Endothelial cell (in vitro differentiated cells): ENCODE measurements at regions not wholly inside any gene's neighbourhood (a gene's known extent, or its start where the extent isn't known, plus 50 kb on each side); places are given as distances from the start of the nearest gene placed in this dataset.
"Not testable (repeated sequence)": the region's sequence is repeated elsewhere in the genome, so short reads cannot be mapped to it uniquely, and the experiment has no call there.

Experiments
- DNase-seq: peaks from one replicate; pipeline ENCODE4 v3.0.0; 2021; ENCODE audit warnings: low spot score
- H3K27ac Mint-ChIP-seq: one replicate; pipeline ENCODE4 v1.8.0; 2021; ENCODE audit warnings: mixed read lengths, inconsistent platforms; ENCODE audit not compliant: unreplicated experiment
- H3K27me3 Mint-ChIP-seq: one replicate; pipeline ENCODE4 v1.8.0; 2021; ENCODE audit warnings: mild to moderate bottlenecking, moderate library complexity, mixed read lengths, inconsistent platforms; ENCODE audit not compliant: unreplicated experiment
- H3K36me3 Mint-ChIP-seq: one replicate; pipeline ENCODE4 v1.8.0; 2021; ENCODE audit warnings: mild to moderate bottlenecking, low read depth, mixed read lengths, inconsistent platforms; ENCODE audit not compliant: unreplicated experiment
- H3K4me1 Mint-ChIP-seq: one replicate; pipeline ENCODE4 v1.8.0; 2021; ENCODE audit warnings: mild to moderate bottlenecking, mixed read lengths, inconsistent platforms; ENCODE audit not compliant: unreplicated experiment
- H3K4me3 Mint-ChIP-seq: one replicate; pipeline ENCODE4 v1.8.0; 2021; ENCODE audit warnings: mild to moderate bottlenecking, mixed read lengths, inconsistent platforms; ENCODE audit not compliant: unreplicated experiment
- H3K9me3 Mint-ChIP-seq: one replicate; pipeline ENCODE4 v1.8.0; 2021; ENCODE audit warnings: mixed read lengths, inconsistent platforms; ENCODE audit not compliant: unreplicated experiment
- TF ChIP-seq, protein P1 (sequence below): fragments of 200-600 bp; sonication (generic); IDR thresholded peaks from one replicate; pipeline ENCODE4 v1.5.0; 2021; ENCODE audit warnings: antibody characterized with exemption; ENCODE audit not compliant: unreplicated experiment

DNA sequence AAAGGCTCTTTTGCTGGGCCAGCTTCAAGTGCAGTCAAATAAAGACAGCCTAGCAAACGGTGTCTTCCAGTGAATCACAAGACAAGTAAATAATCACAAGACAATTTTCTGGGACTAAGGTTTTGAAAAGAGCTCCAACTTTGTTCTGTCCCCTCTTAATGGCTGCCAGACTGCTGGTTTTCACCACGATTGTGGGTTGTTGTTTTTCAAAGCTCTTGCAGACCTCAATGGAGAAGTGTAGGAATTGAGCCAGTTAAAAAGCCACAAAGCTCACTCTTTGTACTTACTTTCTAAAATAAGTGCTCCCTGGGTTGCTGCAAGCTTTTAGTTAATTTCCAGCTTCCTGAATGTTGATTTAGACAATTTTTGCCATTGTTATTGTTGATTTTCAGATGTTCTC, 405.8 kb upstream of the HTR2C start:
- H3K27me3 Mint-ChIP-seq, result no peaks in the 10 kb centered on the region
- H3K4me3 Mint-ChIP-seq, result no peak overlapping the region
- H3K36me3 Mint-ChIP-seq, result no peaks in the 10 kb centered on the region
- H3K27ac Mint-ChIP-seq, result no peak overlapping the region
- TF ChIP-seq, protein P1, sequence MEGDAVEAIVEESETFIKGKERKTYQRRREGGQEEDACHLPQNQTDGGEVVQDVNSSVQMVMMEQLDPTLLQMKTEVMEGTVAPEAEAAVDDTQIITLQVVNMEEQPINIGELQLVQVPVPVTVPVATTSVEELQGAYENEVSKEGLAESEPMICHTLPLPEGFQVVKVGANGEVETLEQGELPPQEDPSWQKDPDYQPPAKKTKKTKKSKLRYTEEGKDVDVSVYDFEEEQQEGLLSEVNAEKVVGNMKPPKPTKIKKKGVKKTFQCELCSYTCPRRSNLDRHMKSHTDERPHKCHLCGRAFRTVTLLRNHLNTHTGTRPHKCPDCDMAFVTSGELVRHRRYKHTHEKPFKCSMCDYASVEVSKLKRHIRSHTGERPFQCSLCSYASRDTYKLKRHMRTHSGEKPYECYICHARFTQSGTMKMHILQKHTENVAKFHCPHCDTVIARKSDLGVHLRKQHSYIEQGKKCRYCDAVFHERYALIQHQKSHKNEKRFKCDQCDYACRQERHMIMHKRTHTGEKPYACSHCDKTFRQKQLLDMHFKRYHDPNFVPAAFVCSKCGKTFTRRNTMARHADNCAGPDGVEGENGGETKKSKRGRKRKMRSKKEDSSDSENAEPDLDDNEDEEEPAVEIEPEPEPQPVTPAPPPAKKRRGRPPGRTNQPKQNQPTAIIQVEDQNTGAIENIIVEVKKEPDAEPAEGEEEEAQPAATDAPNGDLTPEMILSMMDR, result no peak
- H3K9me3 Mint-ChIP-seq, result no peaks in the 10 kb centered on the region
- DNase-seq, result no peak
- no peaks in the 10 kb centered on the region for H3K4me1 Mint-ChIP-seq

DNA sequence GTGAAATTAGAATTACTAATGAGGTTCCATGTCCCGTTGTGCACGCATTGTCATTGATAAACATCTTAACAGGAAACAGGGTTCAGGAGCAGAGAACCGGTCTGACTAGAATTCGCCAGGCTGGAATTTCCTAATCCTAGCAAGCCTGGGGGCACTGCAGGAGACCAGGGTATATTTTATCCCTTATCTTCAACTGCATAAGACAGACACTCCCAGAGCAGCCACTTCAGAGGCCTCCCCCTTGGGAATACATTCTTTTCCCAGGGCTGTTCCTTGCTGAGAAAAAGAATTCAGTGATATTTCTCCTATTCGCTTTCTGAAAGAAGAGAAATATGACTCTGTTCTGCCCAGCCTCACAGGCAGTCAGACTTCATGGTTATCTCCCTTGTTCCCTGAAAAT, 416.6 kb upstream of the HTR2C start:
- not testable (repeated sequence) for H3K27ac Mint-ChIP-seq, H3K4me3 Mint-ChIP-seq, H3K9me3 Mint-ChIP-seq, DNase-seq, H3K36me3 Mint-ChIP-seq, H3K27me3 Mint-ChIP-seq, H3K4me1 Mint-ChIP-seq

DNA sequence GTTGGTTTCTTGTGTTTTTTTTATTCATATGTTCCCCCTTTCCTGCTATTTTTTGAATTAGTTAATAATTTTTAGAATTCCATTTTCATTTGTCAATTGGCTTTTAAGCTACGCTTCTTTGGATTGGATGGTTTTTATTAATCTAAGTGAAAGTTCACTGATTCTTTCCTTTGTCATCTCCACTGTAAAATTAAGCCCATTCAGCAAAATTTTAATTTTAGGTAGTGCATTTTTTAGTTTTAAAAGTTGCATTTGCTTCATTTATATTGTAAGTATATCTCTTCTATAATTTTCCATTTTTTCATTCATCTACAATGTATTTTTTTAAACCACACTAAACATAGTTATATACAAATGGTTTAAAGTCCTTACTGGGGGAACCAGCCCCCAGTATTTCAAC, 417.3 kb upstream of the HTR2C start:
- Mint-ChIP-seq H3K27ac (no peak overlapping the region), H3K27me3 (no peaks in the 10 kb centered on the region), H3K36me3 (no peaks in the 10 kb centered on the region), H3K4me3 (no peak overlapping the region), H3K9me3 (no peaks in the 10 kb centered on the region), H3K4me1 (no peaks in the 10 kb centered on the region)
- TF ChIP-seq, protein P1, result no peak
- no peak for DNase-seq

DNA sequence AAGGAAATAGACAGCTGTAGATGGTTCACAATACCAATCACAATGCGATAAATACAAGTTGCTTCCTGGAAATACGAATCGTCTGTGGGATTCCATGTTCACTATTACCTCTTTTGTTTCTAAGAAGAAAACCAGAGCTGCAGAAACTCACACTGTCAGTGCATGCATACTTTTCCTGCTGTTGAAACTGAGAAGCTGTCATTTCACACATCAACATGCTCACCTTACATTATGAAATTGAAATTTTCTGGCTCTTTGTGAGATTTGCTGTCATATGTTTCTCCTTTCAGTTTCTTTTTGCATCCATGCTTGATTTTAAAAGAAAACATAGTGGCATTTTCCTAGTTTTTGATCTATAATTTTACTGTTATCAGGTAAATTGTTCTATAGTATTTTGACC, 418.3 kb upstream of the HTR2C start:
- DNase-seq, result no peak
- no peaks in the 10 kb centered on the region for H3K9me3 Mint-ChIP-seq
- no peak overlapping the region for H3K27ac Mint-ChIP-seq
- H3K4me3 Mint-ChIP-seq, result no peak overlapping the region
- H3K27me3 Mint-ChIP-seq, result no peaks in the 10 kb centered on the region
- TF ChIP-seq, protein P1, result no peak
- H3K4me1 Mint-ChIP-seq, result no peaks in the 10 kb centered on the region
- no peaks in the 10 kb centered on the region for H3K36me3 Mint-ChIP-seq

DNA sequence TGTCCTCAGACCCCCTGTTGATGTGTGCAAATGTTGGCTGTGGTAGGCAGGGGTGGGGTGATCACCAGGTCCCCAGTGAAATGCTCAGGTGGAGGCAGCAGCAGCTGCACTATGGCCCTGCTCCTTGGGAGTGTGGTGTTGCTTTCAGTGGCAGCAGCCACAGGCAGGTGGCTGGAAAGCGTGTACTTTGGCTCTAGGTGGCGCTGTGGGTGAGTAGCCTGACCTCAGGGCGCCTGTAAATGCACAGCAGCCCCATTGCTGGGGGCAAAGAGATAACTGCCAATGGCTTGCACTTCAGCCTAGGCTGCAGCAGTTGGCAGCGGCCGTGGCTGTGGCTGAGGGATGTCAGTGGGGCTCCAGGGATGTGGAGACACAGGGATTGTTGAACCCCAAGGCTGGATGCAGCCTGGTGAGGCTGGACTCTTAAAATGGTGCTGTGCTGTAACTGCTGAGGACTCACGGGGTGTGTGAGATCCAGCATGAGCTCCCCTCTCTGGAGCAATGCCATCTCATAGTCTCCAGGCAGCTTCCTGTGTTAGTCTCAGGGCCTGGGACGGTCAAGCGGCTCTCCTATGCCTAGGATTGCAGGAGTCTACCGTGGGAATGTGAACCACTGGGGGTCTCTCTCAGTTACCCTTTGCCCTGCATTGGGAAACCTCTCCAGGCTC, 421.7 kb upstream of the HTR2C start:
- Mint-ChIP-seq H3K27me3 (no peaks in the 10 kb centered on the region), H3K4me1 (no peaks in the 10 kb centered on the region), H3K36me3 (no peaks in the 10 kb centered on the region), H3K9me3 (no peaks in the 10 kb centered on the region), H3K27ac (no peak overlapping the region), H3K4me3 (no peak overlapping the region)
- DNase-seq, result peak; percentile 15
- TF ChIP-seq, protein P1, result no peak
